Posterior cingulate gyrus (tissue), 11 donors: ENCODE measurements at regions not wholly inside any gene's neighbourhood (a gene's known extent, or its start where the extent isn't known, plus 50 kb on each side); places are given as distances from the start of the nearest gene placed in this dataset.
"Not testable (repeated sequence)": the region's sequence is repeated elsewhere in the genome, so short reads cannot be mapped to it uniquely, and the experiment has no call there.

Experiments
- DNase-seq, 10 donors: peaks; one replicate each; pipeline versions ENCODE4 v3.0.0 to v3.0.0-alpha.2; 2020 to 2021; ENCODE audit warnings: mixed read lengths in 3 of 10
- intact Hi-C: fragments of 100-400 bp; cut with DNase I; formaldehyde crosslinking; loops from one replicate; pipeline ENCODE4 v1.15.1; 2023

DNA sequence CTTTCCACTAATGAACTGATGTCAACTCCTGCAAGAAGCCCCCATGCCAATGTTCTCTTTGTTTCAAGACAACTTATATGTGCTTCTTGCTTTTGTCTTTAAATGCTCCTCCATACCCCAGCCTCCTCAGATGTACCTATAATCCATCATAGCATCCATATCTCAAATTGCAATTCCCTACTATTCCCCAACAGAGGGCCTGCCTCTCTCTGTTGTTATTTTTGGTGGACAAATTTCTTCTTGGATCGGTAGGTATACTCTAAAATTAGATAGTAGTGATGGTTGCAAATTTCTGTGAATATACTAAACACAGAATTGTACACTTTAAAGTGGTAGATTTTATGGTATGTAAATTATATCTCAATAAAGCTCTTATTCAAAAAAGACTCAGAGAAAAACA, 820.1 kb downstream of the METTL4 start:
- intact Hi-C loops: no loop called here

DNA sequence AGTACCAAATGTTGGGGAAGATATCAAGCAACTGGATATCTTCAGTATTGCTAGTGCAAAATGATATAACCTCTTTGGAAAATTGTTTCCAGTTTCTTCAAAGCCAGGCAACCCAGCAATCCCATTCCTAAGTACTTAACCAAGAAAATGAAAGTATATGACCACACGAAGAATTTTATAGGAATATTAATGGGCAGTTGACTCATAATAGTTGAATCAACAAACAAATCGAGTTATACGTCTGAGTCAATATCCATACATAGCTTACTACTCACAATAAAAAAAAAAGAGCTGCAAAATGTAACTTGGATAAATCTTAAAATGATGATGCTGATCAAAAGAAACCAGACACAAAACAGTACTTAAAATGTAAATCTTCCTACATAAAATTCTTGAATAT, 810.4 kb downstream of the METTL4 start:
- DNase-seq: no peak
- intact Hi-C loops: no loop called here

More for the DNA sequence above, 820.1 kb downstream of the METTL4 start:
- no peak for DNase-seq

DNA sequence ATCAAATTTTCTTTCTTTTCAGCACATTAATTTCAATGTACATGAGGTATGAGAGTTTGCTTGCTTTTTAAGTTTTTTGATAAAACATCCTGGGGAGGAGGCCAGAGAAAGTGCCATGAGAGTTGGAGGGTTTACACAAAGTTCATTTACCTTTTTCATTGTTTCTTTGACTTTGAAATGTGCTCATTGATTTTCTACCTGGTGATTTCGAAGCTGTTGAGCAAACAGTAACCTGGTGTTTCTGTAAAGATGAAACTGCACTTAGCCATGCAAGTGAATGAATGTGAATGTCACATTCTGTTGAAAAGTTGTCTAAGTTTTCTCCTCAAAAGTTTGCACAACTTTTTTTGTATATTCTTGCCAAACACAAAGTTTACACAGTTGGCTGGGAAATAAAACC, 797.0 kb downstream of the METTL4 start:
- intact Hi-C loops: no loop called here
- no peak for DNase-seq

DNA sequence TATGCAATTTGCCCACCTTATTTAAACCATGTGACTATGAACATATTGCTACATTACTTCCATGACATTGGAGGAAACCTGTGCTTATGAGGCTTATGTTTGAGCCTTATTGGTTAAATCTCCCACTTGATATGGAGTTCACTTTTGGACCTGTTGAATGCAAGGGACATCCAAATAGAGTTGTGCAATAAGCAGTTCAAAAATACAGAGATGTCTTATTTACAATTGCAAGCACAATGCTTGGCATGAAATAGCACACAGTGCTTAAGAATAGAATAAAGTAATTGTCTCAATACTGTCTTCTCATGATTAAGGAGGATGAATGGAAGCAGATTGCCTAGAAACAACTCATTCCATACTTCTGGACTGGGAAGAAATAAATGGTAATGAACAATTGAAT, 793.5 kb downstream of the METTL4 start:
- no peak for DNase-seq
- intact Hi-C loops: no loop called here

DNA sequence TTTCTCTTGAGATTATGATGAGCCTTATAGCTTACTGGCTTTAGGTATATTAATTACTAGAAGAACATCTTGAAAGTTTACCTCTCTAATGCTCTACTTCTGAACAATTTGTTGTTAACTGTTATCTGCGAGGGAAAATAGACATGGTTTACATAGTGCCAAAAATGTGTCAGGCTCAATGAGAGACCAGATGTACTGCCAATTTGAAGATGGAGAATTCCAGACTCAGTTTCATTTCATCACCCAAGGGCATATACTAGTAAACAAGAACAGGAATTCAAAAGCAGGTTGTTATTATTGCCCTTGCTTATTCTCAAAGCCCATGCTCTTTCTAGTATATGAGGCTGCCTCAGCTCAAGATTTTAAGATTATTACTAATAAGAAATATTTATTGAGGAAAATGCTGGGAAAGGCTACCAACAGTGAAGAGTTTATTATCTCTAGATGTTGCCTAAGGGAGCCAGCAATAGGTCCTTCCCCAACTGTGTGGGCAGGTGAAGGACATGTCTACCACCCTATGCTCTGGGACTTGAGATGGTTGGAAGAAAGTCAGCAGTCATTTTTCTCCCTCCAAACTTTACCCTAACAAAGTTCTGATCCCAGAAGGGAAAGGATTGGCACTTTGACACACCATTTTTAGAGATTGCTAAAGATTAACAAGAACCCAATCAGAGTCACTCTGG, 792.7 kb downstream of the METTL4 start:
- no peak for DNase-seq
- intact Hi-C loops: no loop called here

DNA sequence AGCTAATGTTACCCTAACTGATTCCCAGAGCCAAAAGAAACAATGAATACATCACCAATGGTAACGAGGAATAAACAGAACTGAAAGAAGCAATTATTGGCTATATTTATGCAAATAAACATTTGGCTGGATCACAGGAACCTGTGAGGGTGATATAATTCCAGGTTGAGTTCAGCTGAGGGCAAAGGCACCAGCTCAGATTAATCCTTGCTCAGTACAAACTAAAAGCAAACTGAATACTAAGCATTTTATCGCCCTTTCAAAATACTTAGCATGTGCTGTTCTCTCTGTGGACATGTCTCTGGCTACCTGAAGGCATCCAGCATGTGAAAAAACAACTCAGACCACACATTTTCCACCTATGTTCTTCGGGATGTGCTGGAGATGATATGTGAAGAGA, 791.7 kb downstream of the METTL4 start:
- intact Hi-C loops: no loop called here

DNA sequence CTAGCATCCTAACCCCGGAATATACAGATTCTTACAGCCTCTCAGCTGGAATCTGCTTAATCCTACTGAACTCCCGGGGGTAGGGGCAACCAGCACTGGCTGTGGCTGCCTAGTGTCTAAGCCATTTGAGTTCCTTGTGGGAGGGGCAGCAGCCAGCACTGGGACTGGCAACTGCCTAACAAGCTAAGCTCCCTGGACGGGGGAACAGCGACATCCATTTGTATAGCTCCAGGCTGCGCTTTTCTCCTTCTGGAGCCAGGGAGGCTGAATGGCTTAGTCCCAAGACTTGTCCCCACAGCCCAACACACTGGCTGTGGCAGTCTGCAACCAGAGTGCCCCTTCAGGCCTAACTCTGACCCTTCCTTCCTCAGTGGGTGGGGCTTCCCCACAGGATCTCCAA, 787.2 kb downstream of the METTL4 start:
- intact Hi-C loops: no loop called here
- no peak for DNase-seq

More for the DNA sequence above, 791.7 kb downstream of the METTL4 start:
- DNase-seq: no peak

DNA sequence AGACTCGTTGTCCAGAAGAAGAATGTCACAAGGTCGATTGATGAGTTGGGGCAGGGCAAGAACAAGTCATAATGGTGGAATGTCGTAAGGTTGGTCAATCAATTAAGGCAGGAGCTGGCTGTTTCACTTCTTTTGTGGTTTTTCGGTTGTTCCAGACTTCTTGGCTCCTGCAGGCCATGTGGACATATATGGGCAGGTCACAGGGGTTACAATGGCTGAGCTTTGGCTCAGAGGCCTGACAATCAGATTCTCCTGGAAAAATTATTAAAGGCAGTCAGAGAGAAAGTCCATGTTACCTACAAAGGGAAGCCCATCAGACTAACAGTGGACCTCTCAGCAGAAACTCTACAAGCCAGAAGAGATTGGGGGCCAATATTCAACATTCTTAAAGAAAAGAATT, 785.3 kb downstream of the METTL4 start:
- DNase-seq, intact Hi-C loops: not testable (repeated sequence)

DNA sequence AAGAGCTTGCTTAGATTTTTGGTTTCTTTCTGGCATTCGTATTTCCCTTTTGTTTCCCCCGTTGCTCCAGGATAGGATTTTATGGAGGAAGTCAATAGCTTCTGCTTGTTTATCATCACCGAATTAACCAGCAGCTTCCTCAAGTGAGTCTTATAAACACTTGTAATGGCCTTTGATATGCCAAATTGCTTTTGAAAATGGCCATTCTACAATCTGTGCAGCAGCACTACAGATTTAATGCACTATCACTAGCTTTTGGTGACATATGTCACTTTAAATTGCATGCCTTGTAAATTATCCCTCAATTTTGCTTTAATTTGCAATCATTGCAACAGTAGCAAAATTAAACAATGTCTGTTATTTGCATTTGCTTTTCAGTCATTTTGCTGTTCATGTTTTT, 774.7 kb downstream of the METTL4 start:
- intact Hi-C loops: no loop called here
- no peak for DNase-seq

DNA sequence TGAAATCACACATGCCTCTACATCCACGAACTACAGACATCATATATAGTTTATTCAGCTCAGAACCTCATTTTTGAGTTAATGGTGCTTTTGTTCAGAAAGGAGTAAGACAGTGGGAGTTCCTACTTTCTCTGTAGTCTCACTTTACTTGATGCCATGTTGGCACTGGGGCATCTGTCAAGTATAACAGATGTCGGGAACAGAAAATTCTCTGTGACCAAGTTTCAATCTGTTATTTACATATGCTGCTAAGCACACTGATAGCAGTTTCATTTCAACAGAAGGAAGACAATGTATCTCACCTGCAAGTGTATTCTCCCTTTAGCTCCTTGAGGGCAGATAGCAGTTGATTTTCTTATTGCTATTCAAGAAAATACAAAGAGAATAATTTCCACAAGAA, 774.1 kb downstream of the METTL4 start:
- intact Hi-C loops: no loop called here
- DNase-seq: no peak

DNA sequence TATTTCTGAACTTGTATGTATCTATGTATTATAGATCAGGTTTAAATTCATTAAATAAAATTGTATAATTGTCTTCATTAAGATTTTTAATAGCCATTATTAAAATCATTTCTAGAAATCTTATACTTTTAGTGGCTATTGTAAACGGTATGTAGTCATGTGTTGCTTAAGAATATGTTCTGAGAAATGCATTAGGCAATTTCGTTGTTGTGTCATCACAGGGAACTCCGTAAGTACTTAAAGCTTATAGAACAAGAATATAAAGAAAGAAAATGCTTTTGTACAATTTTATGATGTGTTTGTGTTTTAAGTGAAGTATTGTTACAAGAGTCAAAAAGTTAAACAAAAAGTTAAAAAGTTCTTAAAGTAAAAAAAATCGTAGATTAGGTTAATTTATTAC, 765.8 kb downstream of the METTL4 start:
- intact Hi-C loops: no loop called here
- DNase-seq: no peak

DNA sequence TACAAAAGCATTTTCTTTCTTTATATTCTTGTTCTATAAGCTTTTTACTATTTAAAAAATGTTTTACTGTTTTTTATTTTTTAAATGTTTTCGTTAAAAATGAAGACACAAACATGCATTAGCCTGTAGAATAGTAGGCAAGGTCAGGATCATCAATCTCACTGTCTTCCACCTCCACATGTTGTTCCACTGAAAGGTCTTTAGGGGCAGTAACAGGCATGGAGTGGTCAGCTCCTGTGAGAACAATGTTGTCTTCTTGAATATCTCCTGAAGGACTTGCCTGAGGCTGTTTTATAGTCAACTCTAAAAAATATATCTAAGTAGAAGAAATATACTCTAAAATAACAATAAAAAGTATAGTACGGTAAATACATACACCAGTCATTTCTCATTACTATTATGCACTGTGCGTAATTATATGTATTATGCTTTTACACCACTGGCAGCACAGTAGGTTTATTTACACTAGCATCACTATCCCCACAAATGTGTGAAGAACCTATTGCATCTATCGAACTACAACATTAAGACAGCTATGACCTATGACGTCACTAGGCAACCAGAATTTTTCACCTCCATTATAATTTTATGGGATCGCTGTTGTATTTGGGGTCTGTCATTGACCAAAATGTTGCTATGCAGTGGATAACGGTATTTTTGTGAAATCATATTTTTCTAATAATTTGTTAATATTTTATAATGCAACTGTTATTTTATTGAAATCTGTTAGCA, 764.3 kb downstream of the METTL4 start:
- no peak for DNase-seq
- intact Hi-C loops: no loop called here

DNA sequence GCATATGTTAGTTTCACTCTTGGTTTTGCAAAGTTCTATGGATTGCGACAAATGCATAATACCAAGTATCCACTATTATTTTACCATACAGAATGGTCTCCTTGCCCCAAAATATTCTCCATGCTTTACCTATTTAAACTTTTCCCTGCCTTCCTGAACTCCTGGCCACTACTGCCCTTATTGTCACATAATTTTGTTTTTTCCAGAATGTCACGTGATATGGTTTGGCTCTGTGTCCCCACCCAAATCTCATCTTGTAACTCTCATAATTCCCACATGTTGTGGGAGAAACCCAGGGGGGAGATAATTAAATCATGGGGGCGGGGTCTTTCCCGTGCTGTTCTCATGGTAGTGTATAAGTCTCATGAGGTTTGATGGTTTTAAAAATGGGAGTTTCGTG, 760.0 kb downstream of the METTL4 start:
- DNase-seq: no peak
- intact Hi-C loops: no loop called here

DNA sequence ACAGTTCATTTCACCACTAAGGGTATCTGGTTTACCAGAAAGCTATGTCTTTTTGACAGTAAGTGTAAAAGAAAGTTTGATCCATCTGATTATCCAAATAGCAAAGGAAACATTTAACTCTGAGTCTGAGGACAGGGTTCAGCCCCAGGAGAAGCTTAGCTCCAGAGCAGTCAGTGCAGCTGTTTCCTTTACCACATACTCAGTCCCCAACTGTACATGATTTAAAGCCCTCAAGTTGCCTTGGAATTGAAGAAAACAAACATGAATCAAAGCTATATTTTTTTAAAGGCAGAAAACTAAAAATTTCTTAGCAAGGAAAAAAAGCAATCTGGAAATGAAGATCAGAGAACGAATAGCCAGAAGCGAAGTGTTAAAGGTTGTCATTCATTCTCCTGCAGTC, 746.0 kb downstream of the METTL4 start:
- intact Hi-C loops: no loop called here
- DNase-seq: no peak

DNA sequence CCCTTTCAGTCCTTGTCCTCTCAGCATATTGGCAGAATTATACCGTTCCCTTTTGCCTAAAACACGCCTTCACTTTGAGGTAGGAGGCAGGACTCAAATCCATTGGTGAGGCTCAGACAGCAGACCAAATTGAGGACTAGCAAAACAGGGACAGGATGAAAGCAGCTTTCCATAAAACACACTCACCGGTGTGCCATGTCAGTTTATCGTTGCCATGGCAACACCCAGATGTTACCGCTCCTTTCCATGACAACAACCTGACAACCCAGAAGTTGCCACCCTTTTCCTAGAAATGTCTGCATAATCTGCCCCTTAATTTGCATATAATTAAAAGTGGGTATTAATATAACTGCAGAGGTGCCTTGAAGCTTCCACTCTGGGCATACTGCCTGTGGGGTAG, 730.4 kb downstream of the METTL4 start:
- intact Hi-C loops: no loop called here
- no peak for DNase-seq

DNA sequence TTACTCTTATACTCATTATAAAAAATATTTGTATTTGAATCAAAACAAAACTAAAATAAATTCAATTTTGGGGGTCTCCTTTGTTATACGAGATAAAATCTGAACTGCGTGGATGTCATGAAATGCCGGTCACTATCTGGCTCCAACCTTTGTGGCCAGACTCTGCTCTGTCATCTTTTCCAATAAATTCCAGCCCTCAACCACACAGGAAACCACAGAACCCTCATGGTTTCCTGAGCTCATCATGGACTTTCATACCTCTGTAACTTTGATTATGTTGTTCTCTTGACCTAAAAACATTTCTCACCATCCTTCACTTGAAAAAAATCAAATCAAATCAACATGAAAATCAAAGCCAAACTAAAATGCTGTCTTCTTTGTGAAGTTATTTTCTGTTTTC, 724.7 kb downstream of the METTL4 start:
- intact Hi-C loops: no loop called here
- no peak for DNase-seq

DNA sequence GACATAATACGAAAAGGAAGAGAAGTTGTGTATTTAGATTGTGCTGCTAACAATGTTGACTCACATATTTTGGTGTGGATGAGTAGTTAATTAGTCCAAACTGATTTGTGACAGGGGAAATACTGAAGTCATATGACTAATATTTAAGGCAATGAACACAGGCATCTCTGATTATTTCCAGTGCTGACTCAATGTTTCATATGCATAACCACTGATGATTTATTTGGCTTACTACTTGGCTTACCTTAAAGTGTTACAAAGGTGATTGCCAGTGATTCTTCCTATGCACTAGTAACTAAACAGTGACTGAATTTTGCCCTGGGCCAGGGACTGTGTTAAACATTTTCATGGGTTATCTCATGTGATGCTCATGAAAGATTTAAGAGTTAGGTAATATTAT, 722.6 kb downstream of the METTL4 start:
- intact Hi-C loops: no loop called here

DNA sequence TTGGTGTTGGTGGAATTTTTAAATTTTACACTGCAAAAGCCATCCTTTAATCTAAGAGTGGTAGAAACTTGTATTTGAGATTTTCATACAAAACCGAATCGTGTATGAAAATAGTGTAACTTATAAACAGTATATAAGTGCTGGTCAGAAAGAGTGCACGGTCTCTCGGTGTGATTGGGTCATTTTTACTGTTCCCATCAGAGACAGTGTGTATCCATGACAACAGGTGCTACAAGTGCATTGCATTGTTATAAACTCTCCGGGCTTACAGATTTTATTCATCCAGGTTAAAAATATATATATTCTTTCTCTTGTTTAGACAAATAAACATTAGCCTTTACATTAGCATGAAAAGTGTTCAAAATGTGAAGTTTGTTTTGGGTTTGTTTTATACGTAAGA, 721.9 kb downstream of the METTL4 start:
- intact Hi-C loops: no loop called here
- DNase-seq: no peak

More for the DNA sequence above, 722.6 kb downstream of the METTL4 start:
- DNase-seq: no peak

DNA sequence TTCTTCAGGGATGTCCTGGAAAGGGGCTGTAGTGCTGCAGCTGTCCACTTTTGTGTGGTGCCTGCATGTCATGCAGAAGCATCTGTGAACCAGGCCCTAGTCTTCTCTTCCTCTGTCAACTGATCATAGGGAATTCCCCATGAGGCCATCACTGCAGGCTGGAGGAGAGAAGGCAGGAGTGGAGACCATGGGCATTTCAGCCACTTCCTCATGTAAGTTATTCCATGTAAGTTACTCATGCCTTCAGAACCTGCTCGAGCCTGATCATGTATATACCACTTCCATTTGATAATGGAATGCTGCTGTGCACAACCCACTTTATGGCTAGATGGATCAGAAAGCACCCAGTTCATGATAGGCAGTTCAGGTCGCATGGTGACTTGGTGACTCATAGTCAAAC, 714.0 kb downstream of the METTL4 start:
- intact Hi-C loops, DNase-seq: not testable (repeated sequence)

DNA sequence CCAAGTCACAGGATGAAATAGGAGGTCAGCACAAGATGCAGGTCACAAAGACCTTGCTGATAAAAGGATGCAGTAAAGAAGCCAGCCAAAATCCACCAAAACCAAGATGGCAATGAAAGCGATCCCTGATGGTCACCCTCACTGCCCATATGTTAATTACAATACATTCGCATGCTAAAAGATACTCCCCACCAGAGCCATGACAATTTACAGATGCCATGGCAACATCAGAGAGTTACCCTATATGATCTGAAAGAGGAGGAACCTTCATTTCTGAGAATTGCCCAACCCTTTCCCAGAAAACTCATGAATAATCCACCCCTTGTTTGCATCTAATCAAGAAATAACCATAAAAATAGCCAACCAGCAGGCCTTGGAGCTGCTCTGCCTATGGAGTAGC, 709.8 kb downstream of the METTL4 start:
- DNase-seq: no peak
- intact Hi-C loops: no loop called here

DNA sequence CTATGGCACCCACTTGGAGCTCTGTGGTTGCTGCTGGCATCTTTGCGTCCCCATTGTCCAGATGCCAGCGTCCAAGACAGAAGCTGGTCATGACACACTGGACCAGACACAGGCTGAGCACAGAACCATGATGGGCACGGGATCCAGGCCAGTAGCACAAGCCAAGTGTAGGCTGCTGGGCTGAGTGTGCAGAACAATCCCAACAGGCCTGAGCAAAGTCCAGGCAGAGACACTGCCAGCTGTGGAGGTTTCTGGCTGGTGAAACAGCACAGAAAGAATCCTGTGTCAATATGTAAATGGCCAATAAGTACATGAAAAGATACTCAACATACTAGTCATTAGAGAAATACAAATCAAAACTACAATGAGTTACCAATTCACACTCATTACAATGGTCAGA, 705.4 kb downstream of the METTL4 start:
- intact Hi-C loops: no loop called here
- no peak for DNase-seq

DNA sequence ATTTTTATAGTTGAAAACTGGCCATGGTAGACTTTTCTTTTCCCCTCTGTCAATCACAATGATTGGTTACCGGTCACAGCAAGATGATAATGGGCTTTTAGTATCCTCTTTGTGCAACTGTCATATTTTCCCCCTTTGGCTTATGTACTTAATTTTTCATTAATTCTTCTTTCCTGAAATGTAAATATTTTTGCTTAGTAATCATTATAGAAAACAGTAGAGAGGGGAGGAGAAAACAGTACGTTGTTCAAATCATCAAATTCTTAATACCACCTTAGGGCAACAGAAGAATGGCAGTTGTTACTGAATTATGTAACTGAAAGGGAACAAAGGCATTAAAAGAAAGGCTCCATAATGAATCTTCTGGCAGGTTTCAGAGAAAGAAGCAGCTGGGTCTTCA, 699.0 kb downstream of the METTL4 start:
- DNase-seq: no peak
- intact Hi-C loops: no loop called here
